Upper lobe of right lung (tissue), 1 donor: ENCODE measurements at regions not wholly inside any gene's neighbourhood (a gene's known extent, or its start where the extent isn't known, plus 50 kb on each side); places are given as distances from the start of the nearest gene placed in this dataset.

Experiments used
- ATAC-seq: fragments of 200-7000 bp; cut with Tn5 transposase; one replicate; pipeline ENCODE4 v1.9.1; 2020; ENCODE audit warnings: mild to moderate bottlenecking, moderate library complexity
- DNase-seq: peaks from one replicate; pipeline ENCODE4 v3.0.0-alpha.2; 2020
- H3K27ac ChIP-seq: fragments of 200-600 bp; one replicate; pipeline ENCODE4 v1.8.0; 2022
- H3K27me3 ChIP-seq: fragments of 200-600 bp; one replicate; pipeline ENCODE4 v1.8.0; 2022; ENCODE audit warnings: mild to moderate bottlenecking
- H3K36me3 ChIP-seq: fragments of 200-600 bp; one replicate; pipeline ENCODE4 v1.8.0; 2022
- H3K4me1 ChIP-seq: fragments of 200-600 bp; one replicate; pipeline ENCODE4 v1.8.0; 2022
- H3K4me3 ChIP-seq: fragments of 200-600 bp; one replicate; pipeline ENCODE4 v1.8.0; 2022; ENCODE audit warnings: mild to moderate bottlenecking
- H3K9me3 ChIP-seq: fragments of 200-600 bp; one replicate; pipeline ENCODE4 v1.8.0; 2022
- intact Hi-C: fragments of 100-400 bp; cut with DNase I; formaldehyde crosslinking; loops from one replicate; pipeline ENCODE4 v1.11.0; 2022
- TF ChIP-seq, protein P1 (sequence below): fragments of 200-600 bp; IDR thresholded peaks from one replicate; pipeline ENCODE4 v1.8.0; 2022; ENCODE audit warnings: antibody characterized with exemption
- donor health status: DM: no; HTN: yes; CAD: no; lungs with severe emphysema.

DNA sequence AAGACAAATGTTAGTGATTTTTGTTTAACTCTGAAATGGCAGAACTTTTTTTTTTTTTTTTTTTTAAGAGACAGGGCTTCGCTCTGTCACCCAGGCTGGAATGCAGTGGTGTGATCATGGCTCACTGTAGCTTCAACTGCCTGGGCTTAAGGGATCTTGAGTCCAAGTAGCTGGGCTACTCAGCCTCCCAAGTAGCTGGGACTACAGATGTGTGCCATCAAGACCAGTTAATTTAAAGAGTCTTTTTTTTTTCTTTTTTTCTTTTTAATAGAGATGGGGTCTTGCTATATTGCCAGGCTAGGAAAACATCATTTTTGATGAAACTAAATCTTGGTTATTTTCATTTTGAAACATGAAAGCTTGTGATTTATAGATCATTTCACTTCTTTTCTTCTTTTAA is 91.6 kb upstream of the PTCH1 start:
- TF ChIP-seq, protein P1, sequence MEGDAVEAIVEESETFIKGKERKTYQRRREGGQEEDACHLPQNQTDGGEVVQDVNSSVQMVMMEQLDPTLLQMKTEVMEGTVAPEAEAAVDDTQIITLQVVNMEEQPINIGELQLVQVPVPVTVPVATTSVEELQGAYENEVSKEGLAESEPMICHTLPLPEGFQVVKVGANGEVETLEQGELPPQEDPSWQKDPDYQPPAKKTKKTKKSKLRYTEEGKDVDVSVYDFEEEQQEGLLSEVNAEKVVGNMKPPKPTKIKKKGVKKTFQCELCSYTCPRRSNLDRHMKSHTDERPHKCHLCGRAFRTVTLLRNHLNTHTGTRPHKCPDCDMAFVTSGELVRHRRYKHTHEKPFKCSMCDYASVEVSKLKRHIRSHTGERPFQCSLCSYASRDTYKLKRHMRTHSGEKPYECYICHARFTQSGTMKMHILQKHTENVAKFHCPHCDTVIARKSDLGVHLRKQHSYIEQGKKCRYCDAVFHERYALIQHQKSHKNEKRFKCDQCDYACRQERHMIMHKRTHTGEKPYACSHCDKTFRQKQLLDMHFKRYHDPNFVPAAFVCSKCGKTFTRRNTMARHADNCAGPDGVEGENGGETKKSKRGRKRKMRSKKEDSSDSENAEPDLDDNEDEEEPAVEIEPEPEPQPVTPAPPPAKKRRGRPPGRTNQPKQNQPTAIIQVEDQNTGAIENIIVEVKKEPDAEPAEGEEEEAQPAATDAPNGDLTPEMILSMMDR = no peak
- no peaks in the 10 kb centered on the region for H3K36me3 ChIP-seq
- H3K27ac ChIP-seq = no peak overlapping the region
- H3K27me3 ChIP-seq = no peaks in the 10 kb centered on the region
- H3K4me3 ChIP-seq = no peak overlapping the region
- DNase-seq (no peak), ATAC-seq (no peak)
- no peaks in the 10 kb centered on the region for H3K4me1 ChIP-seq
- H3K9me3 ChIP-seq = no peaks in the 10 kb centered on the region
- intact Hi-C loops = no loop called here

DNA sequence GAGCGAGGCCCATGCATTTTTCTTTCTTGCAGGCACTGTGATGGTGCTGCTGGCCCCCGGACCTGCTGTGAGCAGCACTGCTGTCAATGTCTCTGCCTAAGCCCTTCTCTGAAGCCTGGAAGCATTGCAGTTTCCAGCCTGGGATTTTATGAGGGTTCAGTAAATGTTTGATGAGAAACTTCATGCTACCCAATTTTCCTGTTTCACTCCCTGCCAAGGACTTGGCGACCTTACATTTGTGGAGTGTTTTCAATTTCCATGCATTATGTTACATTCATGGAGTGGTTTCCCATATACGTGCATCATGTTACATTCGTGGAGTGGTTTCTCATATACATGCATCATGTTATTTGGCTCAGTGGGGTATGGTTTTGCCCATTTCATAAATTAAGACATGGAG is 90.7 kb upstream of the PTCH1 start:
- DNase-seq (no peak), ATAC-seq (no peak)
- Histone ChIP-seq H3K9me3 (no peaks in the 10 kb centered on the region), H3K4me1 (no peaks in the 10 kb centered on the region), H3K36me3 (no peaks in the 10 kb centered on the region), H3K4me3 (no peak overlapping the region), H3K27me3 (no peaks in the 10 kb centered on the region), H3K27ac (no peak overlapping the region)
- TF ChIP-seq, protein P1 = no peak
- intact Hi-C loops = no loop called here

DNA sequence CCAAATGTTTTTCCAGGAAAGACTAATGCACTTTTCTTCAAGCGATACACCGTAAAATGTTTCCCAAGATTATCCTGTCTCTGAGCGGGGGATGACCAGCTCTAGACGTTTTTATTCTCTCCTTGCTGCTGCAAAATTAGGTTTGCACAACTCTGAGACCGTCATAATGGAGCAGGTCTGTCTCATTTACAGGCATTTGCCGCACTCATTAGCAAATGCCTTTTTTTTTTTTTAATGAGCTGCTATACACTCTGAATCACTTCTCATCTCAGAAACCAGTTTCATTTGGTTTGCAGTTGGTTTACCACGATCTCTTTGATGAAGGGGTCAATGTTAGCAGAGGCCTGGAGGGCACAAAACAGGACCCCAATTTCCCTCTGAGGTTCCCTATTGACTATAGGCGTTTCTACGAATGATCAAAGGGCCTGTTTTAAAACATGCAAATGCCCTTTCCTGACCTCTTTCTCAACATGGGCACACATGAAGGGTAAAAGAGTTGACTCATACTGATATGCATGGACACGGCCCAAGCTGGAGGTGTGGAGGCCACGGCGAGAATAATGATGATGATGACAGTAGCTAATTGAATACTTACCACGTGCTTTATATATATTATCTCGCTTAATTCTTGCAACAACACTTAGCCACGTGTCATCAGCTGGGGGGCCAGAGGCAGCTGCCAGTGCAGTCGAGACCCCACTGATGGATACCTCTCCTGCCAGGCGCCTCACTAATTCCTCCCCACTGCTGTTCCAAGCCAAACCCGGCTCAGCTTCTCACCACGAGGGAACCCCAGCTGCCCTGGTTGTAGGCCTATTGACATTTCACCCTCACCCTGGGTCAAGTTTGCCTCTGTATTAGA is 89.9 kb upstream of the PTCH1 start:
- intact Hi-C loops = no loop called here
- Histone ChIP-seq H3K9me3 (no peaks in the 10 kb centered on the region), H3K4me1 (no peaks in the 10 kb centered on the region), H3K27me3 (no peaks in the 10 kb centered on the region), H3K36me3 (no peaks in the 10 kb centered on the region), H3K27ac (no peak overlapping the region), H3K4me3 (no peak overlapping the region)
- DNase-seq (no peak), ATAC-seq (no peak)
- TF ChIP-seq, protein P1 = no peak

DNA sequence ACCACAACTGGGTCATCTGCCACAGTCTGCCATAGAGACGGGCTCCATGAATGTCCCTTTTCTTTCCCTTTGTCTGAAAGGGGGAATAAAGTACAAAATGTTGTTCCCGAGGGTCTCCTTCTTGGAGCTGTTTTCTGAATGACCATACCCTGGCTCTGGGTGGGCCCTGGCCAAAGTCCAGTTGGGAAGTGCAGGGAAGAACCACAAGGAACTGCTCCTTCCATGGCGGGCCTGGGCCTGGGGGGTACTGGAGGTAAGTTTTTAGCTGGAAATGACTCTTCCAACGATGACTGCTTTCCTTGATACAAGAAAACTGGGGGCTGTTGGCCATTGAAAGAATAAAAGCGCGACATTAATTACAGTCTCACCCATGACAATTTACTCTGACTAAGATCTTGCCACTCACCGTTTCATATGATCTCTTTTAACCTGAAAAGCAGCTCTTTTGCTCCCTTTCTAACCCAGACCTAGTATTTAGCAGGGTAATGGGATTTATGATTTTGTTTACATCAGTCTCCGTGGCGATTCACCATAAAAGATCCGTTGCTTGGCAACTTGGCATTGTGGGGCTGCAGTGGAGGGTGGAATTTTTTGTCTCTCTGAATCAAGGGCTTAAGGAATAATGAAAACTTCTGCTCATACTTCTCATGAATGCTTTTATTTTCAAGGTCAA is 89.2 kb upstream of the PTCH1 start:
- Histone ChIP-seq H3K36me3 (no peaks in the 10 kb centered on the region), H3K9me3 (no peaks in the 10 kb centered on the region), H3K4me3 (no peak overlapping the region), H3K27me3 (no peaks in the 10 kb centered on the region), H3K27ac (no peak overlapping the region), H3K4me1 (no peaks in the 10 kb centered on the region)
- TF ChIP-seq, protein P1 = no peak
- intact Hi-C loops = no loop called here
- DNase-seq (no peak), ATAC-seq (no peak)

DNA sequence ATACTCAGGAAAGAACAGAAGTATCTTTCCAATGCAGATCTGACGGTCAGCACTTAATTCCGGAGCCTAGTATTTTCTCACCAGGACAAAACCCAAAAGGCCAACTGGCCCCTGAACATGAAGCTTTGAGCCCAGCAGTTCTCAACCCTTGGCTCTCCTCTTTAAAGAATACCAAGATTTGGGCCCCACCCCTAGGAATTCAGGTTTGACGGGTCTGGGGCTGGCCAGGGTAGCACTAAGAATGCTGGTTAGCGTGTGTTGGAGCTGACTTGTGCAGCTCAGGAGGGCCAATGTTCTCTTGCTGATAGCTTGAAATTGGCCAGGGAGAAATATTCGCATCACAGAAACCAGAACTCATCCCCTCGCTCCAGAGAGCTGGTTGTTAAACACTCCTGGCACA is 88.3 kb upstream of the PTCH1 start:
- TF ChIP-seq, protein P1 = no peak
- Histone ChIP-seq H3K4me3 (no peak overlapping the region), H3K36me3 (no peaks in the 10 kb centered on the region), H3K9me3 (no peaks in the 10 kb centered on the region), H3K4me1 (no peaks in the 10 kb centered on the region), H3K27ac (no peak overlapping the region), H3K27me3 (no peaks in the 10 kb centered on the region)
- no peak for ATAC-seq
- intact Hi-C loops = no loop called here
- DNase-seq = no peak
